HepG2 (cell line): ENCODE measurements at regions not wholly inside any gene's neighbourhood (a gene's known extent, or its start where the extent isn't known, plus 50 kb on each side); places are given as distances from the start of the nearest gene placed in this dataset.

Experiments
- BRD4 ChIP-seq: sonication (generic); formaldehyde crosslinking; IDR thresholded peaks from 2 replicates; pipeline ENCODE4 v1.4.0; 2020; ENCODE audit warnings: missing genetic modification reagents
- DR1 ChIP-seq: sonication (generic); formaldehyde crosslinking; IDR thresholded peaks from 2 replicates; pipeline ENCODE4 v1.8.0; 2021; ENCODE audit warnings: mild to moderate bottlenecking, missing genetic modification reagents, inconsistent platforms
- HOXD1 ChIP-seq: sonication (generic); formaldehyde crosslinking; IDR thresholded peaks from 2 replicates; pipeline ENCODE4 v1.5.0; 2020; ENCODE audit warnings: missing genetic modification reagents
- KAT8 ChIP-seq: IDR thresholded peaks from 2 replicates; pipeline ENCODE4 v1.6.1; 2016; ENCODE audit warnings: missing genetic modification reagents, missing compliant biosample characterization
- KDM2A ChIP-seq: sonication (generic); formaldehyde crosslinking; IDR thresholded peaks from 2 replicates; pipeline ENCODE4 v1.4.0; 2020; ENCODE audit warnings: low read depth, missing genetic modification reagents, borderline replicate concordance
- PAF1 ChIP-seq: IDR thresholded peaks from 2 replicates; pipeline ENCODE4 v1.6.1; 2016; ENCODE audit warnings: missing genetic modification reagents, missing compliant biosample characterization
- POGK ChIP-seq: sonication (generic); formaldehyde crosslinking; conservative IDR thresholded peaks from 2 replicates; pipeline ENCODE4 v1.8.0; 2022; ENCODE audit warnings: mild to moderate bottlenecking, moderate library complexity, missing genetic modification reagents
- SPEN ChIP-seq: sonication (generic); formaldehyde crosslinking; IDR thresholded peaks from 2 replicates; pipeline ENCODE4 v1.5.1; 2020; ENCODE audit warnings: low read depth, mild to moderate bottlenecking, missing genetic modification reagents
- YEATS4 ChIP-seq: sonication (generic); formaldehyde crosslinking; IDR thresholded peaks from 2 replicates; pipeline ENCODE4 v1.4.0; 2020; ENCODE audit warnings: missing genetic modification reagents, borderline replicate concordance
- ZNF256 ChIP-seq: sonication (generic); formaldehyde crosslinking; conservative IDR thresholded peaks from 2 replicates; pipeline ENCODE4 v1.4.0; 2020; ENCODE audit warnings: missing genetic modification reagents
- ZNF362 ChIP-seq: sonication (generic); formaldehyde crosslinking; IDR thresholded peaks from 2 replicates; pipeline ENCODE4 v1.4.0; 2020; ENCODE audit warnings: missing genetic modification reagents, mild to moderate bottlenecking, borderline replicate concordance
- ZNF468 ChIP-seq: sonication (generic); formaldehyde crosslinking; IDR thresholded peaks from 2 replicates; pipeline ENCODE4 v1.8.0; 2022; ENCODE audit warnings: mild to moderate bottlenecking, moderate library complexity, missing genetic modification reagents
- ZNF558 ChIP-seq: sonication (generic); formaldehyde crosslinking; IDR thresholded peaks from 2 replicates; pipeline ENCODE4 v1.9.0; 2022; ENCODE audit warnings: mild to moderate bottlenecking, missing genetic modification reagents, borderline replicate concordance
- ZNF567 ChIP-seq: sonication (generic); formaldehyde crosslinking; IDR thresholded peaks from 2 replicates; pipeline ENCODE4 v1.8.1; 2023; ENCODE audit warnings: mild to moderate bottlenecking, missing genetic modification reagents, borderline replicate concordance
- ZNF646 ChIP-seq: sonication (generic); formaldehyde crosslinking; IDR thresholded peaks from 2 replicates; pipeline ENCODE4 v1.9.0; 2021; ENCODE audit warnings: mild to moderate bottlenecking, missing genetic modification reagents
- ZNF652 ChIP-seq: IDR thresholded peaks from 2 replicates; pipeline ENCODE4 v1.6.1; 2016; ENCODE audit warnings: low read depth, borderline replicate concordance
- ZNF841 ChIP-seq: sonication (generic); formaldehyde crosslinking; IDR thresholded peaks from 2 replicates; pipeline ENCODE4 v1.8.1; 2023; ENCODE audit warnings: missing genetic modification reagents, borderline replicate concordance
- TF ChIP-seq, protein P1 (sequence below): sonication (generic); formaldehyde crosslinking; IDR thresholded peaks from 2 replicates; pipeline ENCODE4 v1.5.0; 2020; ENCODE audit warnings: mild to moderate bottlenecking, missing genetic modification reagents, borderline replicate concordance

DNA sequence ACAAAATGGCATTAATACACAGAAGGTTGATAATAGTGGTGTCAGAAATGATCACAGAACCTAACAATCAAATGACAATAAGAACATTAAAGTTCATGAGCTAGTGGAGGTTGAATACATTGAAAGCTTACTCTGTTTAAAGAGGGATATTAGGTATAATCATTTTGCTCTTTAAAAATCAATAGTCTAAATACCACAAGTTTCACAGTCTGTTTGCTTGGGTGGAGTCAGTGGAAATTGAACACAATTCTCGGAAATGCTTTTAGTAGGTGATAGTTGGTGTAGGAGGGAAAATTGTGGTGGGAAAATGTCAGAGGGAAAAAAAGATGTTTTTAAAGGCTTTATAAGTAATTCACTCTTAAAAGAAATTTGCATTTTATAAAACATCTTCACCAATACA is 197.1 kb downstream of the GLUD2 start (continued):
- TF ChIP-seq ZNF652 (CRISPR knock-in tag) (no peak), SPEN (no peak), ZNF567 (CRISPR knock-in tag) (no peak), POGK (no peak), DR1 (no peak), ZNF256 (CRISPR knock-in tag) (no peak), ZNF558 (CRISPR knock-in tag) (no peak), HOXD1 (CRISPR knock-in tag) (no peak), KAT8 (CRISPR knock-in tag) (0 out of 2 replicates have a peak, but pooled peaks have one; percentile 24), KDM2A (no peak), ZNF841 (CRISPR knock-in tag) (no peak), PAF1 (no peak), ZNF468 (CRISPR knock-in tag) (no peak), BRD4 (CRISPR knock-in tag) (no peak), ZNF362 (CRISPR knock-in tag) (no peak), ZNF646 (no peak), YEATS4 (CRISPR knock-in tag) (no peak)
- TF ChIP-seq, protein P1, sequence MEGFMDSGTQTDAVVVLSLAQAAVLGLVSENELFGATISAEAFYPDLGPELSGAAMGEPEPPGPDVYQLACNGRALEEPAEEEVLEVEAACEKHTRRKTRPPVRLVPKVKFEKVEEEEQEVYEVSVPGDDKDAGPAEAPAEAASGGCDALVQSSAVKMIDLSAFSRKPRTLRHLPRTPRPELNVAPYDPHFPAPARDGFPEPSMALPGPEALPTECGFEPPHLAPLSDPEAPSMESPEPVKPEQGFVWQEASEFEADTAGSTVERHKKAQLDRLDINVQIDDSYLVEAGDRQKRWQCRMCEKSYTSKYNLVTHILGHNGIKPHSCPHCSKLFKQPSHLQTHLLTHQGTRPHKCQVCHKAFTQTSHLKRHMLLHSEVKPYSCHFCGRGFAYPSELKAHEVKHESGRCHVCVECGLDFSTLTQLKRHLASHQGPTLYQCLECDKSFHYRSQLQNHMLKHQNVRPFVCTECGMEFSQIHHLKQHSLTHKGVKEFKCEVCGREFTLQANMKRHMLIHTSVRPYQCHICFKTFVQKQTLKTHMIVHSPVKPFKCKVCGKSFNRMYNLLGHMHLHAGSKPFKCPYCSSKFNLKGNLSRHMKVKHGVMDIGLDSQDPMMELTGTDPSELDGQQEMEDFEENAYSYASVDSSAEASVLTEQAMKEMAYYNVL (CRISPR knock-in tag) = no peak
